Endometrium (tissue), 2 donors: ENCODE measurements at regions not wholly inside any gene's neighbourhood (a gene's known extent, or its start where the extent isn't known, plus 50 kb on each side); places are given as distances from the start of the nearest gene placed in this dataset.

Experiments used
- FAIRE-seq: peaks from 2 replicates; lab custom pipeline; 2012; peaks lifted over from hg19 to GRCh38; lab: Jason Lieb, UNC
- donor health status: control.
- donor health status: control.

DNA sequence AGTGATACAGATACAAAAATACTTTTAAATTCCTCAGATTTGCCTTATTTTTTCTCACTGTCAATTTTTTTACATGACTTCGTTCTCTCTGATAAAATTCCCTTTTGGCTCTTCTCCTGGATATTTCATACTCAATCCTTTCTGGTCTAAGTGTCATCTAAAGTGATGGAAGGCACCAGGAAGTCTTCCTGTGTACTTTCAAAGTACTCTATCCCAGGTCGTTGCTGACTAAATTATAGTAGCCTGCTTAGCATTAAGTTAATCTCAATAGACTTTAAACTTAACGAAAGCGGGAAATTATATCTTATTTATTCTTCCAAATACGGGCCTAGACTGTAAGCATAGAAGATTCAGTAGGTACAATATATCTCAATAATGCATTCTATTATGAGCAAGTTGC lies 67.8 kb downstream of the CASP12 start:
- FAIRE-seq, result no peak

DNA sequence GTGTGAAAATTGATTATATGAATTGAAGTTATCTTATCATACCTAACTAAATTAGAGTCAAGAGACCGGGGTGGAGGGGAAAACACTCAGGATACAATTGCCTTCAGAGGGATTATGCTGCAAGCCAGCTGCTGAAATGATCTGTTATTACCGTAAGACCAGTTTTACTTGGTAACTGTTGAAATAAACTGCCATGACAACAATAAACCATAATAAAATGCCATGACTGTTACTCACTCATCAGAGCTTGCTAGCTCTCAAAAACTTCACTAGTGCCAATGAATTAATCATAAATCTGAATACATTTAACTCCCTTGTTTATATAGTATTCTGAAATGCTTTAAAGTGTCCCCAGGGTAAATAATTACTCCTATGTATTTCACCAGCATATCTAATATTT lies 68.2 kb downstream of the CASP12 start:
- no peak for FAIRE-seq

DNA sequence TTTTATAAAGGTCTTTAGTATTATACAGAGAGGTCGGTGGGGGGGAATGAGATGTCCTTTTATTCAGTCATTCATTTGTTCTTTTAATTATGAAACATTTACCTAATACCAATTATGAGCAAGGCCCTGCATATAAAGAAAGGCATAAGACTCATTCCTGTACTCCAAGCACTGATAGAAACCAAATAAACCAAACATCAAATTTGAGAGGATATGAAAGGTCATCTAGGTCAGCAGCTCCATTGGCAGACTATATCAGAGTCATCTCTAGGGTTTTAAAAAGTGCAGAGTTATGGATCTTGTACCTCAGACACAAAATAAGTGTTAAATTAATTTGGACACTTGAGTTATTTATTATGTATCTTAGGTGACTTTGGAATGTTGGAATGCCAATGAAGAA lies 71.5 kb downstream of the CASP12 start:
- FAIRE-seq, result no peak

DNA sequence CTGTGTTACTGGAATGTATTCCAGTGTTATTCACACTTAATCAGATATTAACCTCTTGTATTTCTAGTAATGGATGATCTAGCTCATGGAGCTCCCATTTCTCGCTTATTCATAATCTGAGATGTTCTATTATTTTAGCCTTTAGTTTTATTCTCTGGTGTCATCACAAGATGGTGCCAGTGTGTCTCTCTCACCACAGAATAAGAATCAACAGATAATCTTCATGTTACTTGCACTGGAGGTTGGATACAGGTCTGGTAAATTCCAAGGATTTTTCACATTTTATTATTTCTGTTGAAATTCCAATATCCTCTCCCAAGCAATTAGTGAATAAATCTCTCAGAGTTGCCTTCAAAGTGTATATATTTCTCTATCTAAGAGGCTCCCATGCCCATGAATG lies 74.6 kb downstream of the CASP12 start:
- no peak for FAIRE-seq

DNA sequence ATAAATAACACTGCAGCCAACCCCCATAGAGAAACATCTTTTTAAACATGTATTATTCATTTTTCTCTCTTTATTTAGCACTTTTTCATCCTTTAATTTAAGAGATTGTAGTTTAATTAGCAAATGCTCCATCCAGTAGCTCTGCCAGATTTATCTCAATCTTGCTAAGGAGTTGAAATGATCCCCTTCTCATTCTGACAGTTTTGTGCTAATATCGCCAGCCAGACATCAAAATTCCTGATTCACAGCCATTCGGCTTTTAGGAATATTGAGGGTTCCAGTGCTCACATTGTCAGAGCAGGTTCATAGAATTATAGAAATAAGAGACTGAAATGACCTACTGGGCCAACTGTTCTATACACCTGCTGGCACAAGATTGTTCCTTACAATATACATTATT lies 77.8 kb downstream of the CASP12 start:
- FAIRE-seq, result no peak

DNA sequence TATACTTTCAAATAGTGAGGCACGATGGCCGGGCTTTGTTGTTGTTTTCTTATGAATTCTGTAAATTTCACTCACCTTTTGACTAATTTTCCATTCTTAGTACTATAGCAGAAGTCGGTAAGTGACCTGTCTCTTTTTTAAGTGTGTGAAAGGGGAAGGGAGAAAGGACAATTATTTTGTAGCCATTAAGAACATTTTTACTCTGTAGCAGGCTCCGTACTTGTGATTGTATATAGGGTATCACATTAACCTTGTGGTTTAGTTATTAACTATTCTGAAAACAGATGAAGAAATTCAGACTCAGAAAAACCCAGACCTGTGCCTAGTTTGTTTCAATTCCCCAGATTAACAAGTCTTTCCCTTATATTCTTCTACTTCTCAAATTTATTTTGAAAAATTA lies 78.7 kb downstream of the CASP12 start:
- no peak for FAIRE-seq

DNA sequence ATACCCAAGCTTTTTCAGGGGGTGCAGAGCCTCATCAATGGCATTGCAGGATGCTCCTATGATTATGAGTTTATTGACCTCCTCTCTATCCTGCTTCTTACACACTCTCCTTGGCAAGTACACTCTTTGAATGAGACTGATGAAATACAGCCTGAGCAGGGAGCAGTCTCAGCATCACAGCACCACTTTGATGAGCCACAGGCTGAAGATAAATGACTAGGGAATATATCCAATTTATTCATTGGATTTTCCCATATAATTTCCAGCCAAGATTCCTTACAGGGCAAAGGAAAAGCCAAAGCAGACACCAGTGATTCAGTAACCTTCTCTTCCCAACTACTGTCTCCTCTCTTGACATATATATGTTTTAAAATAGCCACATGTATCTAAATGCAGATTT lies 79.2 kb downstream of the CASP12 start:
- no peak for FAIRE-seq

DNA sequence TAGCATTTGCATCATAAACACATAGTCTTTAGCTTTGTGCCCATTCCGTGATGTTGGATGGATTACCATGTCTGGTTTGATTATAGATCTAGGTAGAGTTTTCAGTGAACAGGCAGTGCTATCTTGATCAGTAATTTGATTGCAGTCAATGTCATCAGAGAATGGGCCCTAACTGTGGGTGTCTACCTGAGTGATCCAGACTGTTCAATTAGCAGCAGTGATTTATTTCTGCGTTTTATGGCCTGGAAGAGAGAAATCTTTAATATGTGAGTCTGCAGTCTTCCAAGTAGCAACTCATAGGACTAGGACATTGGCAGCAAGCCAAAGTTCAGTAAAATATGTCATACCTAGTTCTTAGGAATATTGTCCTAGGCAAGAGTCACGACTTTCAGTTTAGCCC lies 80.3 kb downstream of the CASP12 start:
- FAIRE-seq, result no peak

DNA sequence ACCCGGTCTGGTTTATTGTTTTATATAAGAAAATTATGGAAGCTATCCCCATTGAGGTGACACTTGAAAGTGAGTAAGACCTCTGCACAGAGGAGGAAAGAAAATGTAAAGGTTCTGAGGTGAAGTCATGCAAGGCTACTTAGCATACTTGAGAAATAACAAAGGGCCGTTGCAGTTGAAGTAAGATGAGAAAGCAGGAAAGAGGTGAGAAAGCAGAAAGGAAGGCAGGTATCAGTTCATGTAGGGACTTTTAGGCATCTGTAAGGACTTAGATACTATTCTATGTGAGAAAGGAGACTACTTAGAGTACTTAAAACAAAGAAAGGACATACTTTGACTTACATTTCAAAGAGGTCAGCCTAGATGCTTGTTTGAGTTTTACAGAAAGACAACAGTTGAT lies 84.7 kb downstream of the CASP12 start:
- FAIRE-seq, result no peak

DNA sequence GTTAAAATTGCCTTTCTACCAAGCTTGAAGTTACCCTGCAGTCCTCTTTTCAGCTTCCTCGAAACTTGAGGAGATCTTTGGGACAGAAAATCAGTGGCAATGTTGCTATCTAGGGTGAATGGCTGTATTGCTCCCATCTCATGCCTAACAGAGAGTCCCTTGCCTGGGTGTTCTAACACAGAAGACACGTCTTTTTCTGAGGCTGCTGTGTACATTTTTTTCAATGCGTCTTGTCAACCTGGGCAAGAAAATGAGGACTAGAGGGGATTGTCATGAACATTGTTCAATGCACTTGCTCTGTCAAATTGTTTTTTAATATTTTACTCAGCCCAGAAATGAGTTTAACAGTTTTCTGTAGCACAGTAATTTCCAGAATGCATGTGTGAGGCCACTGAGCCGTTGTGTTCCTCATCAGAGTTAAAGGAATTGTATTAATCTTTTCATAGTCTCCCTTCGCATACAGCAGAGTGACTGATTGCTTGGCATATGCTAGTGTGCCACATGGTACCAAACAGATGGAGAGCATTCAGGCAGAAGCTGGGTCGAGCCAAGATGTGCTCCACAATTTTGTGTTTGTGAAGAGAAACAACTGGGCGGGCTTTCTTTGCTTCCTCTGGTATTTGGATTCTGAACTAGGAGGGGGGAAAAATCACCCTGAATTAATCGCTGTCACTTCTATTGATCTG lies 86.0 kb downstream of the CASP12 start:
- no peak for FAIRE-seq

DNA sequence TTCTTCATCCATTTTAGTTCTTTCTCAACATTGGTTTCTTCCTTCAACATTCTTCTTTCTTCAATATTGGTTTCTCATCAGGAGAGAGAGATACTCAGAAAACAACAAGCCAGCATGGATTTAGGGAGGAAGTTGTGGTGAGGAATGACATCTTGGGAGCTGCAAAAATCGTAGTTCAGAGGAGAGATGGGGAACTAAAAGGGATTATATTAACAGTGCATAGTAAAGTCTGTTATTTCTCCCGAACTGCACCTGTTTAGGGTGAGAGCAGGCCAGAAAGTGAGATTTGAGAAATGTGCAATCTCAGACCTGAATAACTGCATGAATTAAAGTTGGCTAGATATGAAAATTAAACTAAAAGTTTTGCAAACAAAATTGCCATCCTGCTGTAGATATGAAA lies 94.5 kb downstream of the CASP12 start:
- FAIRE-seq, result no peak

DNA sequence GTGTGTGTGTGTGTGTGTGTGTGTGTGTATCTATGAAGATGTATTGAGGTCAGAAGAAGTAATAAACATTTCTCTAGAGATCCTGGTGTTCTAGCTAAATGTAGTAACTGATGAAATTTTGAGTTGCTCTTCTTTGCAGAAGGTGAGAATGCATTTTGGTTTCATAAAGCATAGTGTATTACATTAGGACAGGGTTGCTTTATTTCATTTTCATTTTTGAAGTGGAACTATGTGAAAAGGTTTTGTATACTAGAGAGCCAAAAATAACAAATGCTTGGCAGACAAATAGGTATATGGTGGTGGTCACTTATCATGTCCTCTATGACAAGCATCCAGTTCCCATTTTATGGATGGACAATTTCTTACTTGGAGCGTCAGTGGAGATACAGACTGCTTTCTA lies 99.0 kb downstream of the CASP12 start:
- FAIRE-seq, result no peak

DNA sequence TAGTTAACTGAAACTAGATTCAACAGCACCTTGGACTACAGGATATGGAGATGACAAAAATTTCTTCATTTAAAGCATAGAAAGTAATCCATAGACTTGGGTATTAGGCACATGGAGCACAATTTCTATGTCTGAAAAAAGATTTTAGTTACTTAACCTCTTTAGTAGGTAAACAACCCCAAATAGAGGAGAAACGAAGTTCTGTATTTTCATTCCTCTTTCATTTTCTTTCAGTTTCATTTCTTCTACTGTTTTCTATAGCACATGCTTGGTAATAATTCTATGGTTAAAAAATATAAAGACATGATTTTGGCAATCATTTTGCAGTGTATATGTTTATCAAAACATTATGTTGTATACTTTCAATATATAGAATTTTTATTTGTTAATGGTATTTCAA lies 99.5 kb downstream of the CASP12 start:
- peak; percentile 15 for FAIRE-seq

DNA sequence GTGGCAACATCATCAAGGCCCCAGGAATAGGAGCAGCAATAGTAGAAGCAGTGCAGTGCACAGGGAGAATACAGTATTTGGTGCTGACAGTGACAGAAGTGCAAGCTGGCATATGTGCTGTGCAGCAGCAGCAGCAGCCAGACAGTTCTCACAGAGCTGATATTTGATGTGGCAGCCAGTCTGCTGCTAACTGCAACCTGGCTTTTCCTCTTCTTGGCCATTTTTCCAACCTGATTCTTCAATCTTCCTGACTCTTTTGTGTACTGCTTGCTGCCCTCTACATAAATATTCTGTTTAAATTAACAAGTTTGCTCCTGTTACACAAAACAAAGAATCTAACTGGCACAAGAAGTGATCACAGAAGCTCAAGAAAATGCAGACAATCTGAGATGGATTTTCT lies 102.0 kb downstream of the CASP12 start:
- FAIRE-seq, result no peak

DNA sequence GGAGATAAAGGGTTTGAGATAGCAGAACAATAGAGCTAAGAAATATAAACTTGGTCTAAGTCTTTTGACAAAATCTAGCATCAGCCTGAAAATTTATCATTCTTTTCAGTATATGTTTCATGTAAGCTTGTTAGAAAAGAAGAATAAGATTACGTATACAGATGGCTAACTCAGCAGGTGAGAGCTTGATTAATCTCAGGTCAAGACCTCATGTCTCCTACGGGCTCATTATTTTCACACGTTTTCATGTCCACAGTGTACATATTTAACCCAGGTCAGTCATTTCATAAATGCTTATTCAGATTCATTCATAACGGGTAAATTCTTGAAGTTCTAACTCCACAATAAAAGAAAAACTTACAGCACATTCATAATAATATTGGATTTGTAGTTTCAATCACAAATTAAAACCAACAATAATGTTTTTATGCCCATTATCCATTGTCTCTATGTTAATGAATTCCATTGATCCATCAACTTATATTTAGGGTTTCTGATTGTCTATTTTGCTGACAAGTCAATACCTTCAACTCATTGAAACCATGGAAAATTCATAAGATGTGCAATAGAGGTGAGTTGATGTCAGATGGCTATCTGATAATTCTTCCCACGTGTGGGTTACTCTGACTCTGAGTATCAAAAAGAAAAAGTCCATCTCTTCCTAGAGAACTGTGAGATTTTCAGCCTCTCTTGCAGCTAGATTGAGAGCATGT lies 102.6 kb downstream of the CASP12 start:
- no peak for FAIRE-seq

DNA sequence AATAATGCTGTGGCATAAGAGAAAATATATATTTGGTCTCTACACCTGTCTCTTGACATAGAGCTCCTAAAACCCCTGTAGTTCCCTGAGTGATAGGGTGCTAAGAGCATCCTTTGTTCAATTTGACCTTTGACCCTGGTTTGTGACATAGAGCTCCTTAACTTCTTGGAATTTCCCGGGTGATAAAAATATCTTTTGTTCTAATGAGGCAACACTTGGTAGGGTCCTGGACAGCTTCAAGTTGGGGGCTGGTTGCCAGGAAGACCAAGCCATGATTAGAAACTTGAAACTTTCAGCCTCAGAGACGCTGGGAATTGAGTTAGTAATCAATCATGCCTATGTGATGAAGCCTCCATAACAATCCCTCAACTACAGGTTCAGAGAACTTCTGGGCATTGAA lies 105.4 kb downstream of the CASP12 start:
- FAIRE-seq, result no peak

DNA sequence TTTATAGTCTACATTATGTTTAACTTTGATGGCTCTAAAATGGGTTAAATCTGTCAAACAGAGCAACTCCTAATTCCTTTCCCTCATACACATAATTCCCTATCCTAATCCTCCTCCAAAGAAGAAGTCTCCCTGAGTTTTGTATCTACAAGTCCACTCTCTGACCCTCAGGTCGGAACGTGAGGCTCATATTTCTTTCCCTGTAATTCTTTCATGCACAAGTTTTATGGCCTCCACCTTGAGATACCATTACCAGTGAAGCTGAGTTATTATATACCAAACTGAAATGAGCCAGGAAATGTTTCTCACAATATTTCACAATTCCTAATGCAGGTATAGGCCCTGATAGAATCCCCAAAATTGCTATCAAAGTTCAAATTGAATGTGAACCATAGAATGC lies 106.4 kb downstream of the CASP12 start:
- FAIRE-seq, result no peak

DNA sequence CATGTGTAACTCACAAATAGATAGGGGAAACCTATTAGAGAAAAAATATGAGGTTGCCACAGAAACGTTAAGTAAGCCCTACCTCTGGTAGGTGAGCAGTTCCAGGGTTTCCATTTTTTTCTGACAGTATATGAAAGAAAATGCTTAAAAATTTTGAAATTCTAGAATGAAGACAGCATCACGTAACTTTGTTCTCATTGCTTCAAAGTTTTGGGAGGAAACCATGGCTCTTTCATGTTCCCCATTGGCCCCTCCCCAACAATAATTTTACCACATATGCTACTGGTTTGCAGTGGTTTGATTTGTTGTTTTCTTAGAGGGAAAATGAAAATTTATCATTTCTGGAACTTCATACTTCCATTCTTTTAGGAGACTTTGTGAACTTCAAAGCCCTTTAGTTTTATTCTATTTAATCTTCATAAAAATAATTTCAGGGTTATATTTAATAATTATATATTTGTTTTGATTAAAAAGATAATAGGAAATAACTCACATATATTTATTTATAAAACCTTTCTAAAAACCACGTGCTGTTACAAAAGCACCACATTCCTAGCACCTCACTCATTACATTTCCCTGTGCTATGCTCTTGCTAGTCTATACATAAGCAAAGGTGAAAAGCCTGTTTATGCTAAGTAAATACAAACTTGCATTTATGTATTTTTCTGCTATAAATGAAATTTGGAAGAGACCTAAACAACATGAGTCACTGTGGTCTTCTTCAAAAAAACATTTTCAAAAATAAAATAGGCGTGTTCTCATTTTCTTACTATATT lies 113.4 kb downstream of the CASP12 start:
- FAIRE-seq, result no peak

DNA sequence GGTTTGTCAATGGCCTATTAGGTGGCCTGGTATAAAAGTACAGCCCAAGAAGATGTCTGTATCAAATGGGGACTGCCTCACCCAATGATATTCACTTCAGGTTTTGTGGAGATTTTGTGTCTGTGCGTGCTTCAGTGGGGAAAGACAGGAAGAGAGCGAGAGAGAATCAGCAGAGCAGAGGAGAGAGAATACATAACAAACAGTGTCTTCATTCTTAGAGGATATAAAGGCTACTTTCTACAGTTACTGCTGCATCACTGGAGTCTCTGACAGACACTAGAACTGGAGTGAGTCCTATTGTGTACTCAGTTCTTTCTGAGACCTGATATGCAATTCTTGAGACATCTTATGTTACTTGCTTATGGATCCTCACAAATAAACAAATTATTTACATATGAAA lies 115.0 kb downstream of the CASP12 start:
- no peak for FAIRE-seq

DNA sequence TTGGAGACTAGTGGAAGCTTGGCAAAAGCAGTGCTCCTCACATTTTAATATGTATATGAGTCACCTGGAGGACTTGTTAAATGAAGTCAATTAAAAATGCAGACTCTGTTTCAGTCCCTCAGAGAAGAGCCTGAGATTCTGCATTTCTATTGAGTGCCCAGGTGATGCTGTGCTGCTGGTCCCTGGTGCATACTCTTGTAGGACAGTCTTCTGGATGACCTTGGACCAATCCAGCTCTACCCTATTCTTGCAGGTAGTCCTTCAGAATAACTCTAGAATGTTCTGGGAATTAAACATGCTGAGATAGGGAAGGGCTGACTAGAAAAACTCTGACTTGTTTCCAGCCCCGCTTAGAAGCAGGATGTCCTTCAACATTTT lies 115.9 kb downstream of the CASP12 start:
- FAIRE-seq, result no peak

DNA sequence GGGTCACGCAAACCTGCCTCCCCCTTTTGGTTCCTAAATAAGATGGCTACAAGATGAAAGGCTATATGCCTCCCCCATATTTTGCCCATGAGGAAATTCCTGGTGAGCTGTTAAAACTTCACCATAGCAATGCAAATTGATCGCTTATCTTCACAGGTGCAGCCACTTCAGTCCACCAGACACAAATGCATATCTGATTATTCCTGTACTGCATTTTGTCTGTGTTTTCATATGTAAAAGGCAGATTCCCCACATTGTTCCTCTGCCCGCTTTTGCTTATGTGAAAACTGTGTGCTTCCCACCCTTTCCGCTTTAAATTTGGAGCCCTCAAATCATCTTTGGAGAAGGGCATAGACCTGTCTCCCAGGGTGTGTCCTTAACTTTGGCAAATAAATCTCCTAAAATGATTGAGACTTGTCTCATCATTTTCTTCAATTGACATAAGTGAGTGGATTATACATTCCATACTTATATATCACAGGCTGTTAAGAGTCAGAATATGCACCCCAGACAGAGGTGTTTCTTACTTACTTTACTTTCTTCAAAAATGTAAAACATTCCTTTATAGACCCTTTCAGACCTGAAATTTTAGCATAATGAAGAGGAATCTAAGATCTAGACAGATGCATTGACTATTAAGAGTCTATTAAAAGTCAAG lies 116.4 kb downstream of the CASP12 start:
- no peak for FAIRE-seq

DNA sequence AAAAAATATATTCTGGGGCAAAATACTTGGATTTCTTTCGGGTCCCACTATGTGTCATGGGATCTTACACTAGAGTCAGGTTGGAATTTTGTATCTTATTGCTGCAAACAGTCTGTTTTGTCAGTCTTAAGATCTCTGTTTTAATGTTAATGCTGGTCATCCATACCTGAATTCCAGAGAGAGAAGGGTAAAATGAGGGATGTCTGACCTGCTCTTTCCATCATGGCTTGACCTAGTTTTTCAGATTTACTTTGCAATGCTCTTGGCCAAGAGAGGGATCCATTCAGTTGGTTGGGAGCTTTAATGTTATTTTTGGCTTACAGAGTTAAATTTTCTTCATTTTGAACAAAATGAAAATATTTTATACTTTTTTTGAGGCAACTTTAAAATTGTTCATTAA lies 117.2 kb downstream of the CASP12 start:
- FAIRE-seq, result no peak
